ENCODE measurements at regions not wholly inside any gene's neighbourhood (a gene's known extent, or its start where the extent isn't known, plus 50 kb on each side); places are given as distances from the start of the nearest gene placed in this dataset.

DNA sequence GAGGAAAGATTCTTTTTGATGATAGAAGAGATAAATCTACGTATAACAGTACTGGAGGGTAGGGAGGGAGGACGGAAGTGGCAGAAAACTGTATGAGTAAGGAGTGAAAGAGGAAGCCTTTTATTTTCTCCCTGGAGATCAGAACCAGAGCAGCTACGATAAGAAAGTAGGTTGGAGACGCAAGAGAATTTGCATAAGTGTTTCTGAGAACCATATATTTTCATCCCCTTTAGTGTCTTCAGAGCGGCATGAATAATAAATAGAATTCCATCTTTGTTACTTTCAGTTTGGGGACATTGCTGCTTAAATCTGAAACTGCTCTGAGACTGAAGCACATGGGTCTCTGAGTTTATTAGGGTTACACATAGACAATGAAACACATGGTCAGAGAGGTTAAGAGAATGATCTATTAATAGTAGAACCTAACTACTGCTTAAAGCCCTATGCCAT, 230.2 kb upstream of the TNP1 start:
- WGBS, 2 donors = 20 to 28% methylated on average over 5 of the region's 5 CpGs
- H3K36me3 ChIP-seq = no peaks in the 10 kb centered on the region
- H3K27ac ChIP-seq = no peak overlapping the region
- H3K27me3 ChIP-seq = no peaks in the 10 kb centered on the region
- H3K4me3 ChIP-seq = no peak overlapping the region
- DNase-seq (no peak), ATAC-seq (ENCODE audit: low FRiP score in 2 of 2) (no peak)
- no peaks in the 10 kb centered on the region for H3K9me3 ChIP-seq
- H3K4me1 ChIP-seq = no peaks in the 10 kb centered on the region
- TF ChIP-seq POLR2AphosphoS5 (IDR thresholded peaks at IDR 0.05) = no peak
- no peak for TF ChIP-seq POLR2A (IDR thresholded peaks at IDR 0.05)
- TF ChIP-seq, protein P1, sequence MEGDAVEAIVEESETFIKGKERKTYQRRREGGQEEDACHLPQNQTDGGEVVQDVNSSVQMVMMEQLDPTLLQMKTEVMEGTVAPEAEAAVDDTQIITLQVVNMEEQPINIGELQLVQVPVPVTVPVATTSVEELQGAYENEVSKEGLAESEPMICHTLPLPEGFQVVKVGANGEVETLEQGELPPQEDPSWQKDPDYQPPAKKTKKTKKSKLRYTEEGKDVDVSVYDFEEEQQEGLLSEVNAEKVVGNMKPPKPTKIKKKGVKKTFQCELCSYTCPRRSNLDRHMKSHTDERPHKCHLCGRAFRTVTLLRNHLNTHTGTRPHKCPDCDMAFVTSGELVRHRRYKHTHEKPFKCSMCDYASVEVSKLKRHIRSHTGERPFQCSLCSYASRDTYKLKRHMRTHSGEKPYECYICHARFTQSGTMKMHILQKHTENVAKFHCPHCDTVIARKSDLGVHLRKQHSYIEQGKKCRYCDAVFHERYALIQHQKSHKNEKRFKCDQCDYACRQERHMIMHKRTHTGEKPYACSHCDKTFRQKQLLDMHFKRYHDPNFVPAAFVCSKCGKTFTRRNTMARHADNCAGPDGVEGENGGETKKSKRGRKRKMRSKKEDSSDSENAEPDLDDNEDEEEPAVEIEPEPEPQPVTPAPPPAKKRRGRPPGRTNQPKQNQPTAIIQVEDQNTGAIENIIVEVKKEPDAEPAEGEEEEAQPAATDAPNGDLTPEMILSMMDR (IDR thresholded peaks at IDR 0.05) = no peak
- TF ChIP-seq EP300 (IDR thresholded peaks at IDR 0.05) = no peak

DNA sequence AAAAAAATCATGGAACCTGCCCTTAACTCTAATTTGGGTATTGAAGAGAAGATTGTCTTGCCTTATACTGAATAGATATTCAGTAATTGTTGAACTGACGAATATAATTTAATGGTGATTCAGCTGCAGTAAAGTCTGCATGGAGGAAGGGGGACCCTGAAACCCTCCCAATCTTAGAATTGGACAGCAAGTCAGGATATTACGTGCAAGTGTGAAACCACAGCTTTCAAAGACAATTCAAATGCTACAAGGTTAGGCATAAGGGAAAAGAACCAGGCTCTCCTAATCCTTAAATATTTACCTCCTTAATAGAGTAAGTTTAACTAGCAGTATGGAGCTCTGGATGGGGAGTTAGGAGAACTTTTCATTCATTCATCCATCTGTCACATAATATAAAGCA, 226.9 kb upstream of the TNP1 start:
- Histone ChIP-seq H3K36me3 (no peaks in the 10 kb centered on the region), H3K27me3 (no peaks in the 10 kb centered on the region), H3K4me3 (no peak overlapping the region), H3K4me1 (no peaks in the 10 kb centered on the region), H3K27ac (no peak overlapping the region), H3K9me3 (no peaks in the 10 kb centered on the region)
- WGBS, 2 donors = 85 to 90% methylated on average over 2 of the region's 2 CpGs
- TF ChIP-seq POLR2AphosphoS5 (IDR thresholded peaks at IDR 0.05) = no peak
- no peak for TF ChIP-seq EP300 (IDR thresholded peaks at IDR 0.05)
- TF ChIP-seq, protein P1 (IDR thresholded peaks at IDR 0.05) = no peak
- no peak for TF ChIP-seq POLR2A (IDR thresholded peaks at IDR 0.05)
- no peak for ATAC-seq (ENCODE audit: low FRiP score in 2 of 2)
- DNase-seq = no peak

DNA sequence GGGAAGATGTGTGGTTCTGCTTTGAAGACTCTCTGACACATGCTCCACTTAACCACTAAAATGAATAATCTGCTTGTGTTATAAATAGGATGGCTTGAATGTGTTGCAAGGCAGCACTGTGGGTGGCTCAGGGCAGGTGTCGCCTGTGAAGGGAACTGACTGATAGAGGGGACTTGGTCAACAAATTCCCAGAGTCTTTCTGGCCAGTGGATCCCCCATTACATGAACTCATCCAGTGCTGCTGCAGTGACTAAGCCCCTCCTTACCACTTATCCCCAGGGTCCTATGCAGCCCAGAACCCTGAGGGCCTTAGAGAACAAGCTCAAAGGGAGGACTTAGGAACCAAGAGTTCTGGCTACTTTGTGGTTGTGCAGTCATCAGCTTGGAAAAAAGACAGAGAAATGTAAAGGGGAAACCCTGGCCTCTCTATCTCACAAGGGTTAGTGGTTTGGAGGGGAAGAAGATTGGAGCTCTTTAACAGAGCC, 226.2 kb upstream of the TNP1 start:
- Histone ChIP-seq H3K27me3 (no peaks in the 10 kb centered on the region), H3K36me3 (no peaks in the 10 kb centered on the region), H3K27ac (no peak overlapping the region), H3K4me1 (no peaks in the 10 kb centered on the region), H3K9me3 (no peaks in the 10 kb centered on the region), H3K4me3 (no peak overlapping the region)
- WGBS, 2 donors = 76 to 80% methylated on average over 1 of the region's 1 CpG
- no peak for DNase-seq
- ATAC-seq (ENCODE audit: low FRiP score in 2 of 2) = peak in 1 of 2 donors; percentile 41
- TF ChIP-seq EP300 (IDR thresholded peaks at IDR 0.05) (no peak), POLR2A (IDR thresholded peaks at IDR 0.05) (no peak), POLR2AphosphoS5 (IDR thresholded peaks at IDR 0.05) (no peak)
- TF ChIP-seq, protein P1 (IDR thresholded peaks at IDR 0.05) = no peak

DNA sequence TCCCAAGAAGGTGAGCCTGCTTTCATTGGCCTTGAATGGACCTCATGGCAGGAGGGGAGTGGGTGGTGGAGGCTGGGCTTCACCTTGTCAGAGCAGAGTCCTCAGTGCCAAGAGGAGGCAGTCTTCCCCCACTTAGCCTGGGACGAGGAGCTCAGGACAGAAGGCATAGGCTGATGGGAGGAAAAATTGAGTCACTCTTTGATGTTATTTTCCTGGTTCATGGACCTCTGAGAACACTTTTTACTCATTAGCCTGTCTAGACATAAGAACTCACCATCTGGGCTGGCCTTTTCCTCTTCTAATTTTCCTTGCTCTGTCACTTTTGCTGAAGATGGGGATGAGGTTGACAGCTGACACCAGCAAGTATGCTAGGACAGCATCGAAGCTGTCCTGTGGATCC, 225.7 kb upstream of the TNP1 start:
- Histone ChIP-seq H3K36me3 (no peaks in the 10 kb centered on the region), H3K4me3 (no peak overlapping the region), H3K27me3 (no peaks in the 10 kb centered on the region), H3K4me1 (no peaks in the 10 kb centered on the region), H3K27ac (no peak overlapping the region), H3K9me3 (no peaks in the 10 kb centered on the region)
- no peak for TF ChIP-seq POLR2A (IDR thresholded peaks at IDR 0.05)
- TF ChIP-seq POLR2AphosphoS5 (IDR thresholded peaks at IDR 0.05) = no peak
- TF ChIP-seq, protein P1 (IDR thresholded peaks at IDR 0.05) = no peak
- TF ChIP-seq EP300 (IDR thresholded peaks at IDR 0.05) = no peak
- WGBS, 2 donors = 79 to 84% methylated on average over 2 of the region's 2 CpGs
- ATAC-seq (ENCODE audit: low FRiP score in 2 of 2) (peak in 1 of 2 donors; percentile 15), DNase-seq (no peak)

DNA sequence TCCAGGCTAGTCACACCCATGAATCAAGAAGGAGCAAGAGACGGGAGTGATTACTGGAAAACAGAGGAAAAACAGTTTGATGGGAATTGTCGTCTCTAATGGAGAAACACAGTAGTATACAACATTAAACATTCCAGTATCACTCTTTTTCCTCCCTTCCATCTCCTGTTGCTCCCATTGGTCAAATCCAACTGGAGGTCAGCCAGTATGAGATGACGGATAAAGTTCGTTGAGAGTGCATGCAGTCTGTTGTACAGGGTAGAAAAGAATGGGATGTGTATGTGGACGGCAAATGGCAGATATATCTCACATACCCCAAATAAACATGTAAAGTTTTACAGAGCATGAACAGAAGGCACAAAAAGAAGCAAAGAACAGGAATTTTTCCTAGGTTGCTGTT, 221.9 kb upstream of the TNP1 start:
- Histone ChIP-seq H3K27ac (no peak overlapping the region), H3K4me3 (no peak overlapping the region), H3K4me1 (no peaks in the 10 kb centered on the region), H3K27me3 (no peaks in the 10 kb centered on the region), H3K9me3 (no peaks in the 10 kb centered on the region), H3K36me3 (no peaks in the 10 kb centered on the region)
- TF ChIP-seq POLR2A (IDR thresholded peaks at IDR 0.05) = no peak
- TF ChIP-seq EP300 (IDR thresholded peaks at IDR 0.05) = no peak
- TF ChIP-seq, protein P1 (IDR thresholded peaks at IDR 0.05) = no peak
- TF ChIP-seq POLR2AphosphoS5 (IDR thresholded peaks at IDR 0.05) = no peak
- DNase-seq (no peak), ATAC-seq (ENCODE audit: low FRiP score in 2 of 2) (no peak)
- WGBS, 2 donors = 84 to 90% methylated on average over 5 of the region's 5 CpGs
